ENCODE measurements at regions not wholly inside any gene's neighbourhood (a gene's known extent, or its start where the extent isn't known, plus 50 kb on each side); places are given as distances from the start of the nearest gene placed in this dataset.

- no peak for TF ChIP-seq CTCF (IDR thresholded peaks at IDR 0.05; ENCODE audit: insufficient read depth, low read depth, low read length)
- no peak for TF ChIP-seq EZH2 (IDR thresholded peaks at IDR 0.05; ENCODE audit: insufficient read depth, low read length)
Observed at GRCh38 chr3:19598870-19599269, 335.1 kb downstream of the EFHB start.
